ENCODE measurements at regions not wholly inside any gene's neighbourhood (a gene's known extent, or its start where the extent isn't known, plus 50 kb on each side); places are given as distances from the start of the nearest gene placed in this dataset.
"Not testable (repeated sequence)": the region's sequence is repeated elsewhere in the genome, so short reads cannot be mapped to it uniquely, and the experiment has no call there.

GRCh38 chr9:78383130-78383529, 86.2 kb downstream of the PSAT1 start:
- DNase-seq (ENCODE audit: low spot score): no peak

GRCh38 chr9:78386348-78386747, 89.4 kb downstream of the PSAT1 start:
- no peak for DNase-seq (ENCODE audit: low spot score)

DNA sequence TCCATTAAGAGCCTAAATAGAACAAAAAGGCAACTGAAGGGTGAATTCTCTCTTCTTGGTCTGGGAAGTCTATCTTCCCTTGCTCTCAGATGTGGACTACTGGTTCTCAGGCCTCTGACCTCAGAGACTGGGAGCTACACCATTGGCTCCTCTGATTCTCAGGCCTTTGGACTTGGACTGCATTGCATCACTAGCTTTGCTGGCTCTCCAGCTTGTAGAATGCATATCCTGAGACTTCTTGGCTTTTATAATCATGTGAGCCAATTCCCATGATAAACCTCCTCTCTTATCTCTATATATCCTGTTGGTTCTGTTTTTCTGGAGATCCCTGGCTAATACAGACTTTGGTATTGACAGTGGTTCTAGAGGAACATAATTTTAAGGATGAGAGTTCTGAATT, 89.8 kb downstream of the PSAT1 start:
- DNase-seq (ENCODE audit: low spot score): no peak

GRCh38 chr9:78393340-78393739, 96.4 kb downstream of the PSAT1 start:
- DNase-seq (ENCODE audit: low spot score): no peak

DNA sequence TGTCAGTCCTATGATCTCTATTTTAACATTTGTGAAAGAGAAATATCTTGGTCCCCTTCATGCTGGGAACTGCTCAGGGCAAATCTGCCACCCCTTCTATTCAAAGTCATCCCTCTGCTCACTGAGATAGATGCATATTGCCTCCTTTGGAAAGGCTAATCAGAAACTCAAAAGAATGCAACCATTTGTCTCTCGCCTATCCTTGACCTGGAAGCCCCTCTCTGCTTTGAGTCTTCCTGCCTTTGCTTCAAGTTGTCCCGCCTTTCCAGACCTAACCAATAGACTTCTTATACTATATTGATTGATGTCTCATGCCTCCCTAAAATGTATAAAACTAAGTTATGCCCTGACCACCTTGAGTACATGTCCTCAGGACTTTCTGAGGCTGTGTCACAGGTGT, 97.0 kb downstream of the PSAT1 start:
- DNase-seq (ENCODE audit: low spot score): no peak

DNA sequence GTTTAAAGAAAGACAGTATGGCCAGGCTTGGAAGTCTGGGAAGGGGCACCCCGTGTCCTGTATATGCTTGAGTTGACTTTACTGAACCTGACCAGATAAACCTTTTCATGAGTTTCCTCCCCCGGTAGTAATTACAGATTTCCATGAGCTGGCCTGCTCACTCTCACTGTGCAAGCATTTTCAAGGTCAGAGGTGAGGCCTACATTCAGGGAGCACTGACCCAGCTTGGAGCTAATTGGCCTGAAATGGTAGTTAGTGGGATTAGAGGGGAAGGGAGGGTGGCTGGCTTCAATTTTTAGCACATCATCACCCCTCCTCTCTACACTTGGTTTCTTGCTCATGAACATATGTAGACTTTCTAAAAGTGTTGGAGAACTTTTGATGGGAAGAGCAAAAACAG, 99.2 kb downstream of the PSAT1 start:
- no peak for DNase-seq (ENCODE audit: low spot score)

- DNase-seq (ENCODE audit: low spot score): no peak
Observed at GRCh38 chr9:78397045-78397444, 100.1 kb downstream of the PSAT1 start.

DNA sequence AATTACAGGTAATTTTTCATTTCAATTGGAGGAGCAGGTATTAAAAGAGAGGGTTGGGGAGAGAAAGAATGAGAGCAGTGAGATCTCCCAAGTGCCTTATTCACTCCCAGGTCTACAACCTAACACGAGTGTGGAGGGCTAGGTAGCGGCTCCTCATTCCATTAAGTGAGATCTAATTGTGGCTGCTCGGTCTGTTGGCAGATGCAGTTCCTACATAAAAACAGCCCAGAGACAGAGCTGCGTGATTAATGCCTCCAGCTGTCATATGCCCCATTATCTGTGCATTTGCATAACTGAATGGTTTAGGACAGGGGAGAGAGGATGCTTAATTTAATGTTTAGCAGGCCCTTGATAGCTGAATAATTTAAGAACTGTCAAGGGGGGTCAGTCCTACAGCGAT, 100.5 kb downstream of the PSAT1 start:
- no peak for DNase-seq (ENCODE audit: low spot score)

DNA sequence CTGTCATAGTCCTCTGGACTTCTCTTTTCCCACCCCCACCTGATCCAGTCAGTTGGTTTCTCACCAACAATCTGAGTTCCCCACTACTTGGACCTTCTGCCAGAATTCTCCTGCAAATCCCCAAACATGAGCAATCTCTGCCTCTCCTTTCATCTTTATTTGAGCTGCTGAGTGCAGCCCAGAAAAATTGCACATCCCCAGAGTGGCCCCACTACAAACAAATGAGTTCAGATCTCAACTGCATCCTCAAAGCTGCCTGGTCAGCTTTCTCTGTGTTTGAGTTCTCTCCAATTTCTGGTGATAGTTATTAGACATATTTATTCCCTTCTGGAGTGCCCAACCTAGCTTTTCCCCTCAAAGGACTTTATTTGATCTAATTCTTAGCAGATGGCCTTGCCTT, 102.2 kb downstream of the PSAT1 start:
- no peak for DNase-seq (ENCODE audit: low spot score)

GRCh38 chr9:78400496-78400895, 103.6 kb downstream of the PSAT1 start:
- DNase-seq (ENCODE audit: low spot score): no peak

GRCh38 chr9:78405461-78405860, 108.5 kb downstream of the PSAT1 start:
- no peak for DNase-seq (ENCODE audit: low spot score)

- no peak for DNase-seq (ENCODE audit: low spot score)
Observed at GRCh38 chr9:78406146-78406545, 109.2 kb downstream of the PSAT1 start.

DNA sequence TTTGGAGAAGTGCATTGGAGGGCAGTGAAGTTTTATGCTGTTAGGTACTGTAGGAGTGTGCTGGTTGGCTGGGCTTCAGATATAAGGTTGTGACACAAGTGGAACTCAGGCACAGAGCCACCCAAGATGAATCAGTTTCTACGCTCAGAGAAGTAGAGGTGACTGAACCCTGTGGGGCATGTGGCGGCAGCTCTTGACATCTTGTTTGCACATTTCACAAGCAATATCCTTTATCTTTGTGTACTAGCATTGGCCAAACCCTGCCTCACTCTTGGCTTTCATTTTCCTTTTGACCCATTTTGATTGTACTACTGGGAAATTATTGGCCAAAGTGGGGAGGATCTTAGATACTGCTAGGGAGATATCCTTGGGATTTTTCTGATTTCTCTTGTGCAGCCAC, 110.0 kb downstream of the PSAT1 start:
- no peak for DNase-seq (ENCODE audit: low spot score)

DNA sequence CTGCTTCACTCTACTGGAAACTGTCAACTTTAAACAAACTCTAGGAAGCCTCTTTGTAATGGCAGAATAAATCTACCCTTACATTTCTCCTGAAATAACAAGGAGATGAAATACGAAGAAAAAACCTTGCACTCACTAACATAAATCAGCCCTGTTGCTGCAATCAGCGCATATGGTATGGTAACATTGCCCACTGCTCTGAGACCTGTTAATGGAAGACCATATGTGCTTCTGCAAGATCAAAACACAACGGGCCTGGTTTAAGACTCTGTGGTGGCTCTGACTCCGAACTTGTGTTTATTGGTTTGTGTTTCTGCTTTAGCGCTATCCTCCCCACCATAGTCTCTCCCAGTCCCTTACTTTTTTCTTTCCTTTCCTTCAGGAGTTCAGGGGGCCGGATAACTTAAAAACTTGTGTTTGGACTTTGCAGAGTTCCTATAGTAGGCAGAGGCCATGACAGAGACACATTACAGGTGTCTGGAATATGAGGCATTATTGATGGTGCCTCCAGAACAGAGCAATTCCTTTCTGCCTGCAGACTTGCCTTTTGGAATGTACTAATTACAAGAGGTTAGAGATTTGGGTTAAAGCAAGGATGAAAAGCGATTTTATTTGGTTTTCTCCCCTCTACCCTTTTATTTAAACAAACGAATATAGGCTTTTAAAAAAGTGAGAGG, 110.8 kb downstream of the PSAT1 start:
- DNase-seq (ENCODE audit: low spot score): no peak

DNA sequence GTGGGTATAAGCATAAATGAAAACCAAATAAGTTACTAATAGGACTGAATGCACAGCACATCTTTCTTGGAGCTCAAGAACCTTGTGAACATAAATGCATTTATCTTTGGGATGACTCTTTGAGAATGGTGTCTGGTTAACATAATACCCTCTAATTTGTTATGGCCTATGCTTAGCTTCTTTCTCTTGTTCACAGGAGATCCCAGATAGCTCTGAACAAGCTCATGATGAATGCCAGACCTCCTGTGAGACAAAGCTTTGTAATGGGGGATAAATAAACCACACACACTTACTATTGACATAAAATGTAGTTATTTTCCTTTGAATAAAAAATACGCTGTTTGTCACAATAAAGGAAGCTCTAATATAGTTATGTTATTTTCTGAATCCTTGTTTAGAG, 111.5 kb downstream of the PSAT1 start:
- DNase-seq (ENCODE audit: low spot score): no peak

DNA sequence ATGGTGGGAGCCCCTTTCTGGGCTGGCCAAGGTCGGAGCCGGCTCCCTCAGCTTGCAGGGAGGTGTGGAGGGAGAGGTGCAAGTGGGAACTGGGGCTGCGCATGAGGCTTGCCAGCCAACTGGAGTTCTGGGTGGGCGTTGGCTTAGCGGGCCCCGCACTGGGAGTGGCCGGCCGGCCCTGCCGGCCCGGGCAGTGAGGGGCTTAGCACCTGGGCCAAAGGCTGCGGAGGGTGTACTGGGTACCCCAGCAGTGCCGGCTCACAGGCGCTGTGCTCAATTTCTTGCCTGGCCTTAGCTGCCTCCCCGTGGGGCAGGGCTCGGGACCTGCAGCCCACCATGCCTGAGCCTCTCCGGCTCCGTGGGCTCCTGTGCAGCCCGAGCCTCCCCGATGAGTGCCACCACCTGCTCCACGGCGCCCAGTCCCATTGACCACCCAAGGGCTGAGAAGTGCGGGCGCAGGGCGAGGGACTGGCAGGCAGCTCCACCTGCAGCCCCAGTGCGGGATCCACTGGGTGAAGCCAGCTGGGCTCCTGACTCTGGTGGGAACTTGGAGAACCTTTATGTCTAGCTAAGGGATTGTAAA, 113.1 kb downstream of the PSAT1 start:
- DNase-seq (ENCODE audit: low spot score): not testable (repeated sequence)

- no peak for DNase-seq (ENCODE audit: low spot score)
Observed at GRCh38 chr9:78422309-78422708, 125.4 kb downstream of the PSAT1 start.

- DNase-seq (ENCODE audit: low spot score): no peak
Observed at GRCh38 chr9:78424299-78424698, 127.4 kb downstream of the PSAT1 start.

DNA sequence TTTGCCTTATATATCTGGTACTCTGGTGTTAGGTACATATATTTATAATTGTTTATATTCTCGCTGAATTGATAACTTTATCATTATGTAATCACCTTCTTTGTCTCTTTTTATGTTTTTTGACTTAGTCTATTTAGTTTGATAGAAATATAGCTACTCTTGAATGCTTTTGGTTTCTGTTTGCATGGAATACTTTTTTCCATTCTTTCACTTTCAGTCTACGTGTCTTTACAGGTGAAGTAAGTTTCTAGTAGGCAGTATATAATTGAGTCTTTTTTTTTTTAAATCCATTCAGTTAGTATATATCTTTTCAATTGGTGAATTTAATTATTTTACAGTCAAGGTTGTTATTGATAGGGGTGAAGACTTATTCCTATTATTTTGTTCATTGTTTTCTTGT, 131.7 kb downstream of the PSAT1 start:
- no peak for DNase-seq (ENCODE audit: low spot score)

- no peak for DNase-seq (ENCODE audit: low spot score)
Observed at GRCh38 chr9:78430387-78430786, 133.5 kb downstream of the PSAT1 start.

DNA sequence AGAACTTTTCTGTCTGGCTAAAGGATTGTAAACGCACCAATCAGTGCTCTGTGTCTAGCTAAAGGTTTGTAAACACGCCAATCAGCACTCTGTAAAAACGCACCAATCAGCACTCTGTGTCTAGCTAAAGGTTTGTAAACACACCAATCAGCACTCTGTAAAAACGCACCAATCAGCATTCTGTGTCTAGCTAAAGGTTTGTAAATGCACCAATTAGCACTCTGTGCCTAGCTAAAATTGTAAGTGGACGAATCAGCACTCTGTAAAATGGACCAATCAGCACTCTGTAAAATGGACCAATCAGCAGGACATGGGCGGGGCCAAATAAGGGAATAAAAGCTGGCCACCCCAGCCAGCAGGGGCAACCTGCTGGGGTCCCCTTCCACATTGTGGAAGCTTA, 134.1 kb downstream of the PSAT1 start:
- DNase-seq (ENCODE audit: low spot score): not testable (repeated sequence)

GRCh38 chr9:78436873-78437272, 139.9 kb downstream of the PSAT1 start:
- no peak for DNase-seq (ENCODE audit: low spot score)

- DNase-seq (ENCODE audit: low spot score): no peak
Observed at GRCh38 chr9:78437296-78437695, 140.4 kb downstream of the PSAT1 start.

- no peak for DNase-seq (ENCODE audit: low spot score)
Observed at GRCh38 chr9:78437806-78438205, 140.9 kb downstream of the PSAT1 start.

All from globus pallidus (tissue), 1 donor.